OCI-LY3 (cell line): ENCODE measurements at regions not wholly inside any gene's neighbourhood (a gene's known extent, or its start where the extent isn't known, plus 50 kb on each side); places are given as distances from the start of the nearest gene placed in this dataset.

ENCODE experiments used
- CTCF ChIP-seq: fragments of 200-600, 300-600 bp; sonication (generic); IDR thresholded peaks from 2 replicates; pipeline ENCODE4 v1.5.1; 2014; ENCODE audit warnings: antibody characterized with exemption, low read length, low read depth
- EZH2phosphoT487 ChIP-seq: fragments of 200-600 bp; shearing (Covaris generic); IDR thresholded peaks from 2 replicates; pipeline ENCODE4 v1.6.1; 2018; ENCODE audit warnings: antibody characterized with exemption, mixed run types, low read depth

- no peak for TF ChIP-seq CTCF
- no peak for TF ChIP-seq EZH2phosphoT487
These were observed 1307.4 kb upstream of the ACVR2A start for GRCh38 chr2:146537477-146537876.
